Coronary artery (tissue), 2 donors: ENCODE measurements at regions not wholly inside any gene's neighbourhood (a gene's known extent, or its start where the extent isn't known, plus 50 kb on each side); places are given as distances from the start of the nearest gene placed in this dataset.
"Not testable (repeated sequence)": the region's sequence is repeated elsewhere in the genome, so short reads cannot be mapped to it uniquely, and the experiment has no call there.

Experiments used
- DNase-seq: peaks from one replicate; pipeline ENCODE4 v3.0.0-alpha.2; 2017; ENCODE audit warnings: low spot score
- H3K27ac ChIP-seq, 2 donors: fragments of 200-600 bp; sonication (generic); one replicate each; pipeline ENCODE4 v1.5.1; 2016 to 2019
- H3K4me3 ChIP-seq: fragments of 200-600 bp; sonication (generic); 2 replicates; pipeline ENCODE4 v1.5.1; 2016; ENCODE audit warnings: mild to moderate bottlenecking, moderate library complexity
- CTCF ChIP-seq: fragments of 200-600 bp; sonication (generic); IDR thresholded peaks from one replicate; pipeline ENCODE4 v1.5.1; 2019; ENCODE audit warnings: antibody characterized with exemption

DNA sequence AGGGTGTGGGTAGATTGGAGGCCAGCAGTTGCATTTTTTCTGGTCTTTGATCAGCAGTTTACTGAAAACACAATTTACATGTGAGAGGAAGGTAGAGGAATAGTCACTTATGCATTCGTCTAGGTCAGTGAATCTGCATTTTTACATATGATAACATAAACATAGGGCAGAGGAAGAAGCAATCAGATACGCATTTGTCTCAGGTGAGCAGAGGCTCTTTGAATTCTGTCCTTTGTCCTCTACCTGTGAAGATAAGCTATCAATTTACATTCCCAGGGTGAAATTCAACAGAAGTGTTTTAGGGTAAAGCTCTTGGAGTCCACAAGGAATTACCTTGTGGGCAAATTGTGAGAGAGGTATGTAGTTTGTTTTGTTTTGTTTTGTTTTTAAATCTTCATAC lies 306.5 kb downstream of the MAGEB5 start:
- H3K27ac ChIP-seq, result no peak overlapping the region
- H3K4me3 ChIP-seq, result no peak overlapping the region
- no peak for TF ChIP-seq CTCF
- no peak for DNase-seq

GRCh38 chrX:26511589-26512363 lies 295.8 kb downstream of the MAGEB5 start:
- no peak overlapping the region for H3K27ac ChIP-seq
- no peak for TF ChIP-seq CTCF
- DNase-seq, result no peak
- no peak overlapping the region for H3K4me3 ChIP-seq

DNA sequence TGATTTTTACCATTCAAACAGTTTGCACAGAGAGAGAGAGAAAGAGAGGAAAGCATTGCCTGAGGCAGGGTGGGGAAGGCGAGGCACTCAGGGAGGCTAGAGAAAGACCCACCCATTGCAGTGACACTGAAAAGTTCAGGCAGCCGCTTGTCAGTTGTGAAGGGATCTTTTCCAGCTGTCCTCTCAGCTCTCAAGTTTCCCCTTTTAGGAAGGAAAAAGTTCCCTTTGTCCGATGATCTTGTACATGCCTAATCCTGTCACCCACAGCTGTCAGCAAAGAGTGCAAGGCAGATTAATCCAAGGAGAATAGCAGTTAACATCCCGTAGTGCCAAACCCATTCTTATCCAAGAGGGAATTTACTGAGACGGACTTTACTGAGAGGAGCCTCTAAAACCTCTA lies 255.0 kb downstream of the MAGEB5 start:
- DNase-seq, result no peak
- no peak for TF ChIP-seq CTCF
- Histone ChIP-seq H3K27ac (no peak overlapping the region), H3K4me3 (no peak overlapping the region)

- no peak for TF ChIP-seq CTCF
- DNase-seq, result no peak
- H3K27ac ChIP-seq, result no peak overlapping the region
- H3K4me3 ChIP-seq, result no peak overlapping the region
These were observed 250.4 kb downstream of the MAGEB5 start for GRCh38 chrX:26466387-26466786.

- TF ChIP-seq CTCF, result no peak
- DNase-seq, result no peak
- Histone ChIP-seq H3K27ac (no peak overlapping the region), H3K4me3 (no peak overlapping the region)
These were observed 229.3 kb downstream of the MAGEB5 start for GRCh38 chrX:26445288-26445687.

DNA sequence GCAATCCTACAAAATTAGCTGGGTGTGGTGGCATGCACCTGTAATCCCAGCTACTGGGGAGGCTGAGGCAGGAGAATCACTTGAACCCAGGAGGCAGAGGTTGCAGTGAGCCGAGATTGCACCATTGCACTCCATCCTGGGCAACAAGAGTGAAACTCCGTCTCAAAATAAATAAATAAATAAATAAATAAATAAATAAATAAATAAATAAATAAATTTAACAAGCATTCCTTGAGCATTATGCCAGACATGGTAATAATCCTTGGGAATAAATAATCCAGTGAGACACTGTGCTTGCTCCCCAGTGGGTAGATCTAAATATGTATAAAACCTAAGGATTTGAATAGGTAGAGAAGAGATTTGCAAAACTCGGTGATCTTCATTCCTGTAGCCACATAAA lies 228.4 kb downstream of the MAGEB5 start:
- DNase-seq, H3K4me3 ChIP-seq, H3K27ac ChIP-seq: not testable (repeated sequence)

- no peak overlapping the region for H3K4me3 ChIP-seq
- no peak for DNase-seq
- TF ChIP-seq CTCF, result no peak
These were observed 226.4 kb downstream of the MAGEB5 start for GRCh38 chrX:26442340-26442739.

More at GRCh38 chrX:26442340-26442739, 226.4 kb downstream of the MAGEB5 start:
- H3K27ac ChIP-seq, result no peak overlapping the region
